ENCODE measurements at regions not wholly inside any gene's neighbourhood (a gene's known extent, or its start where the extent isn't known, plus 50 kb on each side); places are given as distances from the start of the nearest gene placed in this dataset.

- DNase-seq (no peak), ATAC-seq (no peak), FAIRE-seq (no peak)
- H3K4me1 ChIP-seq: no peaks in the 10 kb centered on the region
- 82 to 85% methylated on average over 2 of the region's 2 CpGs for WGBS, 2 donors
- H3K9me3 ChIP-seq: no peaks in the 10 kb centered on the region
- H3K36me3 ChIP-seq: no peaks in the 10 kb centered on the region
- no peaks in the 10 kb centered on the region for H3K27me3 ChIP-seq
- intact Hi-C loops (cut with DNase I): loop anchor here (5.0 to 10.0 kb wide), 3 partner anchors 429 to 609 kb away; partner anchors contain the start of gene SIPA1L1 (in 1 of the 3)
- no peak overlapping the region for H3K4me3 ChIP-seq
- TF ChIP-seq, protein P1, sequence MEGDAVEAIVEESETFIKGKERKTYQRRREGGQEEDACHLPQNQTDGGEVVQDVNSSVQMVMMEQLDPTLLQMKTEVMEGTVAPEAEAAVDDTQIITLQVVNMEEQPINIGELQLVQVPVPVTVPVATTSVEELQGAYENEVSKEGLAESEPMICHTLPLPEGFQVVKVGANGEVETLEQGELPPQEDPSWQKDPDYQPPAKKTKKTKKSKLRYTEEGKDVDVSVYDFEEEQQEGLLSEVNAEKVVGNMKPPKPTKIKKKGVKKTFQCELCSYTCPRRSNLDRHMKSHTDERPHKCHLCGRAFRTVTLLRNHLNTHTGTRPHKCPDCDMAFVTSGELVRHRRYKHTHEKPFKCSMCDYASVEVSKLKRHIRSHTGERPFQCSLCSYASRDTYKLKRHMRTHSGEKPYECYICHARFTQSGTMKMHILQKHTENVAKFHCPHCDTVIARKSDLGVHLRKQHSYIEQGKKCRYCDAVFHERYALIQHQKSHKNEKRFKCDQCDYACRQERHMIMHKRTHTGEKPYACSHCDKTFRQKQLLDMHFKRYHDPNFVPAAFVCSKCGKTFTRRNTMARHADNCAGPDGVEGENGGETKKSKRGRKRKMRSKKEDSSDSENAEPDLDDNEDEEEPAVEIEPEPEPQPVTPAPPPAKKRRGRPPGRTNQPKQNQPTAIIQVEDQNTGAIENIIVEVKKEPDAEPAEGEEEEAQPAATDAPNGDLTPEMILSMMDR (IDR thresholded peaks at IDR 0.05): no peak
- H3K27ac ChIP-seq: no peak overlapping the region
Measured at GRCh38 chr14:71751264-71751663, 181.0 kb upstream of the RGS6 start.

- DNase-seq (no peak), ATAC-seq (no peak), FAIRE-seq (no peak)
- intact Hi-C loops (cut with DNase I): loop anchor here (2.0 to 10.0 kb wide), 4 partner anchors 430 to 613 kb away; partner anchors contain the start of gene SIPA1L1 (in 1 of the 3)
- TF ChIP-seq, protein P1 (IDR thresholded peaks at IDR 0.05): no peak
- no peak overlapping the region for H3K4me3 ChIP-seq
- 71 to 84% methylated on average over 23 of the region's 23 CpGs for WGBS, 2 donors
- no peak overlapping the region for H3K27ac ChIP-seq
- H3K36me3 ChIP-seq: no peaks in the 10 kb centered on the region
- no peaks in the 10 kb centered on the region for H3K27me3 ChIP-seq
- H3K4me1 ChIP-seq: no peaks in the 10 kb centered on the region
- H3K9me3 ChIP-seq: no peaks in the 10 kb centered on the region
Measured at GRCh38 chr14:71752111-71752738, 180.0 kb upstream of the RGS6 start.

GRCh38 chr14:71753126-71753830 lies 179.0 kb upstream of the RGS6 start:
- Histone ChIP-seq H3K9me3 (no peaks in the 10 kb centered on the region), H3K4me1 (no peaks in the 10 kb centered on the region), H3K27me3 (no peaks in the 10 kb centered on the region), H3K36me3 (no peaks in the 10 kb centered on the region), H3K4me3 (peak overlapping the region in 1 of 4 donors; percentile 2), H3K27ac (no peak overlapping the region)
- intact Hi-C loops (cut with DNase I): loop anchor here (2.0 to 10.0 kb wide), 4 partner anchors 431 to 614 kb away; partner anchors contain the start of gene SIPA1L1 (in 1 of the 3)
- TF ChIP-seq, protein P1 (IDR thresholded peaks at IDR 0.05): peak; percentile 65 to 82 (median 76)
- FAIRE-seq (no peak), ATAC-seq (peak; percentile 76 to 93 (median 91)), DNase-seq (peak; percentile 71 to 90 (median 84))
- WGBS, 2 donors: 27 to 33% methylated on average over 21 of the region's 21 CpGs

- intact Hi-C loops (cut with DNase I): loop anchor here (2.0 to 10.0 kb wide), 4 partner anchors 432 to 615 kb away; partner anchors contain the start of gene SIPA1L1 (in 1 of the 3)
- H3K4me3 ChIP-seq: no peak overlapping the region
- H3K9me3 ChIP-seq: no peaks in the 10 kb centered on the region
- peak in 1 of 6 donors; percentile 55 for DNase-seq
- no peak overlapping the region for H3K27ac ChIP-seq
- WGBS, 2 donors: 81 to 85% methylated on average over 16 of the region's 16 CpGs
- no peaks in the 10 kb centered on the region for H3K36me3 ChIP-seq
- no peaks in the 10 kb centered on the region for H3K27me3 ChIP-seq
- TF ChIP-seq, protein P1 (IDR thresholded peaks at IDR 0.05): no peak
- no peak for FAIRE-seq
- no peaks in the 10 kb centered on the region for H3K4me1 ChIP-seq
- ATAC-seq: no peak
Measured at GRCh38 chr14:71753976-71754375, 178.3 kb upstream of the RGS6 start.
